ENCODE measurements at regions not wholly inside any gene's neighbourhood (a gene's known extent, or its start where the extent isn't known, plus 50 kb on each side); places are given as distances from the start of the nearest gene placed in this dataset.

DNA sequence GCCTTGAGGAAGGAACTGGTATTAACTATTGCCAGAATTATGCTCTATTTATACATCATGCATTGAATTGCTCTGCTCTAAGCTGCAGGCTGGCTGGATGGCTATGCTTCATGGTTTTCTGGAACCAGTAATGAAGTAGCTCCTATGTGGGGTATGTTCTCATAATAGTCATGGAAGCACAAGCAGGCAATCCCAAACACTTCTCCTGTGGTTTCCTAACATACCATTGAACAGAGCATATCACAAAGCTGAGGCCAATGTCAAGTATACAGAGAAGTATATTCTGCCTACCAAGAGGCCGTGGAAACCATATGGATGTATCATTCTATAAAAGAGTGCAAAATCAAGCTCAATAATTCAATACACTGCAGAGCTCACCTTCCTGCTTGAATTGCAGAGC is 1752.4 kb upstream of the FLRT2 start:
- BruUV-seq (replicated peaks), result no TSS peak
- CTCF ChIA-PET, result interaction anchor here (0.9 to 1.2 kb wide), 3 partner anchors 16 to 99 kb away, joined by 3 to 5 read pairs (median 4); no protein-coding TSS in a partner anchor
- intact Hi-C loops (cut with micrococcal nuclease), result no loop called here

DNA sequence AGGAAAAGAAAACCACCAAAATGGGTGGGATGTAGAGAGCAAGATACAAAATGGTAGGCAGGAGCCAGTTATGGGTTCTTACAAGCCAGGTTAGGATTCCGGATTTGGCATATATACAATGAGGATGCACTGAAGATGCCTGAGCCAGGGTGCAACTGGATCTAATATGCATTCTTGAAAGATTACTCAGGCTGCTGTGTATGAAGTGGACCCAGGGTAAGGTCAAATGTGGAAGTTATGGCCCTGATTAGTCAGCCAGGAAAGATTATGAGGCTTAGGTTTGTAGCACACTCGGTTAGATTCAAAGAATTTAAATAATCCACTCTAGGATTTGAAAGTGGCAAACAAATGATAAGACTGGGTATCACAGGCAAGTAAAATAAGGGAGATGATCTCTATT is 1750.7 kb upstream of the FLRT2 start:
- H3K36me3 ChIP-seq (ENCODE audit: control insufficient read depth in 2 of 2, extremely low read depth in 1 of 2, insufficient read depth in 2 of 2, low read length in 2 of 2), result no peaks in the 10 kb centered on the region
- FAIRE-seq (peak; percentile 38), DNase-seq (ENCODE audit: low read depth, low spot score) (peak; percentile 38)
- H3K4me1 ChIP-seq (ENCODE audit: control insufficient read depth, extremely low read depth, insufficient read depth, low read length), result peaks cover 8% of the 10 kb centered on the region
- peak overlapping the region; percentile 4 for H3K4me2 ChIP-seq (ENCODE audit: insufficient read depth, low read length)
- dilution Hi-C loops (cut with MboI; ENCODE audit: extremely low pct_ligation_motif_present, low sequenced_read_pairs) (no loop called here), intact Hi-C loops (cut with micrococcal nuclease) (no loop called here)
- ChIA-PET POLR2A (no interaction called here), CTCF (interaction anchor here (1.2 kb wide), 1 partner anchor 9 kb away, joined by 3 read pairs; no protein-coding TSS in a partner anchor)
- no peaks in the 10 kb centered on the region for H3K9me1 ChIP-seq (replicated peaks; ENCODE audit: control insufficient read depth, extremely low read depth, insufficient read depth, low read length)
- H3K9me3 ChIP-seq (replicated peaks; ENCODE audit: control insufficient read depth, insufficient read depth, low read length), result no peaks in the 10 kb centered on the region
- H3K79me2 ChIP-seq (ENCODE audit: control insufficient read depth, insufficient read depth, low read length), result no peaks in the 10 kb centered on the region
- H3K9ac ChIP-seq (replicated peaks; ENCODE audit: extremely low read depth, insufficient read depth, low read length), result no peak overlapping the region
- TF ChIP-seq FOS (IDR thresholded peaks at IDR 0.05; ENCODE audit: borderline replicate concordance, insufficient read depth, low read length), result peak; percentile 75
- peak; percentile 36 for TF ChIP-seq GATA2 (IDR thresholded peaks at IDR 0.05; ENCODE audit: insufficient read depth, insufficient read length, low read depth, low read length)
- no peak for TF ChIP-seq MYC (IDR thresholded peaks at IDR 0.05; ENCODE audit: low read depth, low read length)
- no peak overlapping the region for H3K4me3 ChIP-seq (replicated peaks in 1 of 3; ENCODE audit: insufficient read depth in 1 of 3, low read depth in 1 of 3, low read length in 3 of 3)
- no peak overlapping the region for H3K27ac ChIP-seq (ENCODE audit: insufficient read depth, low read depth, low read length)
- H4K20me1 ChIP-seq (replicated peaks; ENCODE audit: control insufficient read depth, extremely low read depth, insufficient read depth, low read length), result no peaks in the 10 kb centered on the region
- H3K27me3 ChIP-seq (ENCODE audit: control insufficient read depth in 2 of 2, insufficient read depth in 2 of 2, low read length in 2 of 2), result no peaks in the 10 kb centered on the region
- BruUV-seq (replicated peaks), result no TSS peak
- peak overlapping the region; percentile 21 for H2AFZ ChIP-seq (ENCODE audit: low read depth, low read length)

More for the DNA sequence above, 1752.4 kb upstream of the FLRT2 start:
- H3K27ac ChIP-seq (ENCODE audit: insufficient read depth, low read depth, low read length), result no peak overlapping the region
- FAIRE-seq (no peak), DNase-seq (ENCODE audit: low read depth, low spot score) (peak; percentile 1)
- H3K4me1 ChIP-seq (ENCODE audit: control insufficient read depth, extremely low read depth, insufficient read depth, low read length), result peaks cover 8% of the 10 kb centered on the region
- no peak overlapping the region for H3K4me2 ChIP-seq (ENCODE audit: insufficient read depth, low read length)
- no peak overlapping the region for H3K4me3 ChIP-seq (replicated peaks in 1 of 3; ENCODE audit: insufficient read depth in 1 of 3, low read depth in 1 of 3, low read length in 3 of 3)
- no peak overlapping the region for H3K9ac ChIP-seq (replicated peaks; ENCODE audit: extremely low read depth, insufficient read depth, low read length)
- no peaks in the 10 kb centered on the region for H3K36me3 ChIP-seq (ENCODE audit: control insufficient read depth in 2 of 2, extremely low read depth in 1 of 2, insufficient read depth in 2 of 2, low read length in 2 of 2)
- no peaks in the 10 kb centered on the region for H3K27me3 ChIP-seq (ENCODE audit: control insufficient read depth in 2 of 2, insufficient read depth in 2 of 2, low read length in 2 of 2)
- H4K20me1 ChIP-seq (replicated peaks; ENCODE audit: control insufficient read depth, extremely low read depth, insufficient read depth, low read length), result no peaks in the 10 kb centered on the region
- H3K9me1 ChIP-seq (replicated peaks; ENCODE audit: control insufficient read depth, extremely low read depth, insufficient read depth, low read length), result no peaks in the 10 kb centered on the region
- no peak overlapping the region for H2AFZ ChIP-seq (ENCODE audit: low read depth, low read length)
- H3K79me2 ChIP-seq (ENCODE audit: control insufficient read depth, insufficient read depth, low read length), result no peaks in the 10 kb centered on the region
- no peaks in the 10 kb centered on the region for H3K9me3 ChIP-seq (replicated peaks; ENCODE audit: control insufficient read depth, insufficient read depth, low read length)
- TF ChIP-seq MYC (IDR thresholded peaks at IDR 0.05; ENCODE audit: low read depth, low read length) (no peak), POLR2A (IDR thresholded peaks at IDR 0.05; ENCODE audit: low read depth, low read length) (no peak), POLR2AphosphoS5 (IDR thresholded peaks at IDR 0.05; ENCODE audit: insufficient read depth, low read depth, low read length) (no peak)
- TF ChIP-seq, protein P1, sequence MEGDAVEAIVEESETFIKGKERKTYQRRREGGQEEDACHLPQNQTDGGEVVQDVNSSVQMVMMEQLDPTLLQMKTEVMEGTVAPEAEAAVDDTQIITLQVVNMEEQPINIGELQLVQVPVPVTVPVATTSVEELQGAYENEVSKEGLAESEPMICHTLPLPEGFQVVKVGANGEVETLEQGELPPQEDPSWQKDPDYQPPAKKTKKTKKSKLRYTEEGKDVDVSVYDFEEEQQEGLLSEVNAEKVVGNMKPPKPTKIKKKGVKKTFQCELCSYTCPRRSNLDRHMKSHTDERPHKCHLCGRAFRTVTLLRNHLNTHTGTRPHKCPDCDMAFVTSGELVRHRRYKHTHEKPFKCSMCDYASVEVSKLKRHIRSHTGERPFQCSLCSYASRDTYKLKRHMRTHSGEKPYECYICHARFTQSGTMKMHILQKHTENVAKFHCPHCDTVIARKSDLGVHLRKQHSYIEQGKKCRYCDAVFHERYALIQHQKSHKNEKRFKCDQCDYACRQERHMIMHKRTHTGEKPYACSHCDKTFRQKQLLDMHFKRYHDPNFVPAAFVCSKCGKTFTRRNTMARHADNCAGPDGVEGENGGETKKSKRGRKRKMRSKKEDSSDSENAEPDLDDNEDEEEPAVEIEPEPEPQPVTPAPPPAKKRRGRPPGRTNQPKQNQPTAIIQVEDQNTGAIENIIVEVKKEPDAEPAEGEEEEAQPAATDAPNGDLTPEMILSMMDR (IDR thresholded peaks at IDR 0.05; ENCODE audit: extremely low read depth in 1 of 2, insufficient read depth in 1 of 2, low read depth in 1 of 2, low read length in 2 of 2), result no peak
- TF ChIP-seq, protein P2, sequence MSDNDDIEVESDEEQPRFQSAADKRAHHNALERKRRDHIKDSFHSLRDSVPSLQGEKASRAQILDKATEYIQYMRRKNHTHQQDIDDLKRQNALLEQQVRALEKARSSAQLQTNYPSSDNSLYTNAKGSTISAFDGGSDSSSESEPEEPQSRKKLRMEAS (IDR thresholded peaks at IDR 0.05; ENCODE audit: insufficient read depth, insufficient read length), result no peak
- dilution Hi-C loops (cut with MboI; ENCODE audit: extremely low pct_ligation_motif_present, low sequenced_read_pairs), result no loop called here
- POLR2A ChIA-PET, result no interaction called here
